ENCODE measurements at regions not wholly inside any gene's neighbourhood (a gene's known extent, or its start where the extent isn't known, plus 50 kb on each side); places are given as distances from the start of the nearest gene placed in this dataset.

- no peak for DNase-seq
These were observed 924.0 kb upstream of the INTU start for GRCh38 chr4:126708716-126709115.

- DNase-seq: no peak
These were observed 921.8 kb upstream of the INTU start for GRCh38 chr4:126710935-126711334.

- DNase-seq: no peak
These were observed 917.7 kb upstream of the INTU start for GRCh38 chr4:126715067-126715466.

GRCh38 chr4:126715681-126716080 is 917.1 kb upstream of the INTU start:
- DNase-seq: no peak

- no peak for DNase-seq
These were observed 914.6 kb upstream of the INTU start for GRCh38 chr4:126718136-126718535.

- no peak for DNase-seq
These were observed 912.9 kb upstream of the INTU start for GRCh38 chr4:126719852-126720251.

GRCh38 chr4:126725906-126726305 is 906.9 kb upstream of the INTU start:
- no peak for DNase-seq

GRCh38 chr4:126727461-126727860 is 905.3 kb upstream of the INTU start:
- DNase-seq: no peak

- no peak for DNase-seq
These were observed 901.7 kb upstream of the INTU start for GRCh38 chr4:126731062-126731461.

GRCh38 chr4:126733301-126733700 is 899.5 kb upstream of the INTU start:
- DNase-seq: no peak

GRCh38 chr4:126734465-126734864 is 898.3 kb upstream of the INTU start:
- DNase-seq: no peak

- DNase-seq: no peak
These were observed 897.2 kb upstream of the INTU start for GRCh38 chr4:126735294-126736132.

GRCh38 chr4:126736133-126736518 is 896.6 kb upstream of the INTU start:
- DNase-seq: no peak

GRCh38 chr4:126737899-126738526 is 894.7 kb upstream of the INTU start:
- DNase-seq: no peak

GRCh38 chr4:126738527-126738923 is 894.2 kb upstream of the INTU start:
- DNase-seq: no peak

GRCh38 chr4:126738926-126739325 is 893.8 kb upstream of the INTU start:
- DNase-seq: no peak

GRCh38 chr4:126740687-126741086 is 892.1 kb upstream of the INTU start:
- DNase-seq: no peak

GRCh38 chr4:126742048-126742447 is 890.7 kb upstream of the INTU start:
- DNase-seq: no peak

- DNase-seq: no peak
These were observed 889.9 kb upstream of the INTU start for GRCh38 chr4:126742885-126743284.

- DNase-seq: no peak
These were observed 884.0 kb upstream of the INTU start for GRCh38 chr4:126748736-126749135.

- no peak for DNase-seq
These were observed 882.0 kb upstream of the INTU start for GRCh38 chr4:126750723-126751122.

- DNase-seq: no peak
These were observed 880.6 kb upstream of the INTU start for GRCh38 chr4:126752126-126752525.

GRCh38 chr4:126752702-126753101 is 880.1 kb upstream of the INTU start:
- no peak for DNase-seq

GRCh38 chr4:126753592-126753991 is 879.2 kb upstream of the INTU start:
- DNase-seq: no peak

GRCh38 chr4:126755506-126755905 is 877.3 kb upstream of the INTU start:
- no peak for DNase-seq
